Fibroblast of lung (primary cell): ENCODE measurements at regions not wholly inside any gene's neighbourhood (a gene's known extent, or its start where the extent isn't known, plus 50 kb on each side); places are given as distances from the start of the nearest gene placed in this dataset.

Source experiments
- DNase-seq, 2 donors: peaks; one replicate each; pipeline versions ENCODE4 v3.0.0 to v3.0.0-alpha.2; 2010; ENCODE audit warnings: low read depth in 2 of 2
- H2AFZ ChIP-seq: 2 replicates; pipeline ENCODE4 v1.5.1; 2012; ENCODE audit warnings: low read length, control low read depth, inconsistent platforms
- H3K27ac ChIP-seq: 2 replicates; pipeline ENCODE4 v1.5.1; 2011; ENCODE audit warnings: low read length, control low read depth; ENCODE audit not compliant: insufficient read depth
- H3K27me3 ChIP-seq: 2 replicates; pipeline ENCODE4 v1.5.1; 2011; ENCODE audit warnings: mild to moderate bottlenecking, low read length; ENCODE audit not compliant: control insufficient read depth, insufficient read depth
- H3K36me3 ChIP-seq: 2 replicates; pipeline ENCODE4 v1.5.1; 2011; ENCODE audit warnings: low read length; ENCODE audit not compliant: control insufficient read depth, insufficient read depth
- H3K4me1 ChIP-seq: 2 replicates; pipeline ENCODE4 v1.5.1; 2011; ENCODE audit warnings: low read length; ENCODE audit not compliant: control insufficient read depth, insufficient read depth; ENCODE audit errors: extremely low read depth
- H3K4me2 ChIP-seq: 2 replicates; pipeline ENCODE4 v1.5.1; 2011; ENCODE audit warnings: low read length, control low read depth; ENCODE audit not compliant: insufficient read depth; ENCODE audit errors: extremely low read depth
- H3K4me3 ChIP-seq, 4 experiments: fragments of 200-600 bp in 1 of 4; sonication (generic) in 1 of 4; replicated peaks in 1 of 4; 2 replicates each; pipeline ENCODE4 v1.5.1; 2011 to 2016; ENCODE audit warnings: low read length in 4 of 4, low read depth in 3 of 4, mild to moderate bottlenecking in 3 of 4, control low read depth in 2 of 4, inconsistent platforms in 1 of 4, mixed read lengths in 1 of 4; ENCODE audit not compliant: insufficient read depth in 1 of 4; ENCODE audit errors: control extremely low read depth in 1 of 4
- H3K79me2 ChIP-seq: 2 replicates; pipeline ENCODE4 v1.5.1; 2012; ENCODE audit warnings: mild to moderate bottlenecking, low read length, inconsistent platforms; ENCODE audit not compliant: control insufficient read depth, insufficient read depth
- H3K9ac ChIP-seq: 2 replicates; pipeline ENCODE4 v1.5.1; 2011; ENCODE audit warnings: mild to moderate bottlenecking, low read length, control low read depth; ENCODE audit not compliant: insufficient read depth
- H3K9me3 ChIP-seq: 2 replicates; pipeline ENCODE4 v1.5.1; 2012; ENCODE audit warnings: low read depth, low read length; ENCODE audit not compliant: control insufficient read depth, insufficient read depth
- H4K20me1 ChIP-seq: 2 replicates; pipeline ENCODE4 v1.5.1; 2011; ENCODE audit warnings: low read length; ENCODE audit not compliant: control insufficient read depth, insufficient read depth; ENCODE audit errors: extremely low read depth
- EZH2 ChIP-seq: IDR thresholded peaks from 2 replicates; pipeline ENCODE4 v1.5.1; 2012; ENCODE audit warnings: low read length, control low read depth, mild to moderate bottlenecking; ENCODE audit errors: missing control alignments
- TF ChIP-seq, protein P1 (sequence below), 2 donors: IDR thresholded peaks in 1 of 2; conservative IDR thresholded peaks in 1 of 2; 1 replicate in 1 of 2; 2 replicates in 1 of 2; pipeline ENCODE4 v1.5.1; 2011 to 2012; ENCODE audit warnings: low read length in 2 of 2, control low read depth in 1 of 2, inconsistent platforms in 1 of 2, low read depth in 1 of 2, mild to moderate bottlenecking in 1 of 2

DNA sequence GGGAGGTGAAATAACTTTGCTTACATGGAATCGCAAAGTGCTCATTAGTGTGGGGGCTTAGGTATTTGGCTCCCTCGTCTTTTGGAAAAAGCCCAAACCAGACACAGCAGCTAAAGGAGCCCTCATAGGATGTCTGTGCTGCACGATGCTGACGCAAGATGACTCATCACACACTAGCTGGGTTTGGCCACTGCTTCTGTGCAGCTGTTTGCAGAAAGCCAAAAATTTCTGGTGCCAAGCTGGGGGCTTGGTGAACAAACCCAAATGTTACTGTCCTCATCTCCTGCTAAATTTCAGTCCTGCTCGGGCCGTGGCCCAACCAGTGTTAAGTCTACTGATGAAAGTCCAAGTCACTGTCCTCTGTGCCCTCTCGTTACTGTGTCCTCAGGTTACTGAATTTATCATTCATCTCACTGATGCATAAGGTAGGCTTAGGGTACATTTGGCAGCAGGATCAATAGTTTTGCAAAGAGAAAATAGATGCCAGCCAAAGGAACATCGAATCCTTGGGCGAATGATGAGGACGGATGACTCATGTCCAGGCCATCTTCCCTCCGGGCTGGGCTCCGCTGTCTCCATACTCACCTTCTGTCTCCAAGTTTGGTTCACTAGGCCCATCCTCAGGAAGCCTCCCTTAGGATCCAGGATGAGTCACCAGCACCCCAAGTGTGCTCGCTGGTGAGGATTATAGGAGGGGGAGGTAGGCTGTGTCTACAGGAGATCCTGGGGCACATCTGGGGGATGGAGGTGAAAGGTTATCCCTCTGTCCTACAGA lies 177.7 kb downstream of the ADSS2 start:
- peak; percentile 99 to 100 for DNase-seq
- Histone ChIP-seq H4K20me1 (no peaks in the 10 kb centered on the region), H3K27me3 (no peaks in the 10 kb centered on the region), H3K4me2 (peak overlapping the region; percentile 95), H2AFZ (peak overlapping the region; percentile 27), H3K4me3 (peak overlapping the region; percentile 14 to 49 (median 32)), H3K9me3 (no peaks in the 10 kb centered on the region), H3K36me3 (no peaks in the 10 kb centered on the region), H3K79me2 (no peaks in the 10 kb centered on the region), H3K9ac (no peak overlapping the region), H3K27ac (peak overlapping the region; percentile 77), H3K4me1 (peaks cover 8% of the 10 kb centered on the region)
- TF ChIP-seq EZH2 = no peak
- TF ChIP-seq, protein P1, sequence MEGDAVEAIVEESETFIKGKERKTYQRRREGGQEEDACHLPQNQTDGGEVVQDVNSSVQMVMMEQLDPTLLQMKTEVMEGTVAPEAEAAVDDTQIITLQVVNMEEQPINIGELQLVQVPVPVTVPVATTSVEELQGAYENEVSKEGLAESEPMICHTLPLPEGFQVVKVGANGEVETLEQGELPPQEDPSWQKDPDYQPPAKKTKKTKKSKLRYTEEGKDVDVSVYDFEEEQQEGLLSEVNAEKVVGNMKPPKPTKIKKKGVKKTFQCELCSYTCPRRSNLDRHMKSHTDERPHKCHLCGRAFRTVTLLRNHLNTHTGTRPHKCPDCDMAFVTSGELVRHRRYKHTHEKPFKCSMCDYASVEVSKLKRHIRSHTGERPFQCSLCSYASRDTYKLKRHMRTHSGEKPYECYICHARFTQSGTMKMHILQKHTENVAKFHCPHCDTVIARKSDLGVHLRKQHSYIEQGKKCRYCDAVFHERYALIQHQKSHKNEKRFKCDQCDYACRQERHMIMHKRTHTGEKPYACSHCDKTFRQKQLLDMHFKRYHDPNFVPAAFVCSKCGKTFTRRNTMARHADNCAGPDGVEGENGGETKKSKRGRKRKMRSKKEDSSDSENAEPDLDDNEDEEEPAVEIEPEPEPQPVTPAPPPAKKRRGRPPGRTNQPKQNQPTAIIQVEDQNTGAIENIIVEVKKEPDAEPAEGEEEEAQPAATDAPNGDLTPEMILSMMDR (conservative IDR thresholded peaks at IDR 0.05 in 1 of 2, IDR thresholded peaks at IDR 0.05 in 1 of 2; ENCODE audit: low read depth in 1 of 2, low read length in 2 of 2) = no peak

DNA sequence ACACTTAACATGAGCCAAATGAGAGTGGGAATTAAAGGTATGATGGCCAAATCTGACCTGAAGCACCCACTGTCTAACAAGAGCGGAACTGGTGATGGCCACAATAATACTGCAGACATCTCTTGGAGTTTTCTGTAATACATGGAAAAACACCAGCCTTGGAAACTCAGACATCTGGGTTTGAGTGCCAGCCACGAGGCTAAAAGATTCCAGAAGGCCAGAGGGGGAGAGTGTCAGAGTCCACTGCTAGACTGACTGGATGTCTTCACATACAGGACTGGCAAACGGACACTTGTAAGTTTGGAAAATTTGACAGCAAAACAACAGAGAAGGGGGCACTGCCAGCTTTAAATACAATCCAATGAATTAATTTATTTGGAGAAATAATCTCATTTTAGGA lies 175.1 kb downstream of the ADSS2 start:
- Histone ChIP-seq H3K79me2 (no peaks in the 10 kb centered on the region), H3K9me3 (no peaks in the 10 kb centered on the region), H4K20me1 (no peaks in the 10 kb centered on the region), H3K4me1 (peaks cover 8% of the 10 kb centered on the region), H3K27ac (no peak overlapping the region), H3K4me3 (no peak overlapping the region), H3K36me3 (no peaks in the 10 kb centered on the region), H2AFZ (no peak overlapping the region), H3K4me2 (no peak overlapping the region), H3K9ac (no peak overlapping the region), H3K27me3 (no peaks in the 10 kb centered on the region)
- TF ChIP-seq, protein P1 (conservative IDR thresholded peaks at IDR 0.05 in 1 of 2, IDR thresholded peaks at IDR 0.05 in 1 of 2; ENCODE audit: low read depth in 1 of 2, low read length in 2 of 2) = no peak
- TF ChIP-seq EZH2 = no peak
- no peak for DNase-seq

DNA sequence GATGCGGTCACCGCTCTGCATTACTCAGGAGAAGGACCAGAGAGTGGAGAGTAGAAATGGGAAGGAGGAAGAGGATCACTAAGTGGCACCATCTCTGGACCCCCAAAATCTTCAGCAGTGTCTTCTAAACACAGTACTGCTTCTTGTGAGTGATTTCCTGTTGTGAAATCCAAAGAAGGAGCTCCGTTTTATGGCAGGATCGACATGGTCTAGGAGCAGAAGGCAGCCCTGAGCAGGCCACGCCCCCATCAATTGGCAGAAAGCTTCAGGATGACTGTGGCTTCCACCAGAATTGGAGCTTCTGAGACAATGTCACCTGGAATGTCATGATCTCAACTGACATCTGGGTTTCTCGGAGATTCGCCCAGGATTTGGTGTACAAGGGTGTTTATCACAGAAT lies 171.5 kb downstream of the ADSS2 start:
- H3K9ac ChIP-seq = no peak overlapping the region
- DNase-seq = peak in 1 of 2 donors; percentile 17
- TF ChIP-seq EZH2 = no peak
- TF ChIP-seq, protein P1 (conservative IDR thresholded peaks at IDR 0.05 in 1 of 2, IDR thresholded peaks at IDR 0.05 in 1 of 2; ENCODE audit: low read depth in 1 of 2, low read length in 2 of 2) = no peak

More for the DNA sequence above, 171.5 kb downstream of the ADSS2 start:
- no peaks in the 10 kb centered on the region for H3K79me2 ChIP-seq
- H4K20me1 ChIP-seq = no peaks in the 10 kb centered on the region
- no peak overlapping the region for H3K4me2 ChIP-seq
- H3K27ac ChIP-seq = no peak overlapping the region
- H3K9me3 ChIP-seq = no peaks in the 10 kb centered on the region
- no peaks in the 10 kb centered on the region for H3K36me3 ChIP-seq
- H3K4me3 ChIP-seq = no peak overlapping the region
- peaks cover 3% of the 10 kb centered on the region for H3K27me3 ChIP-seq
- no peaks in the 10 kb centered on the region for H3K4me1 ChIP-seq
- no peak overlapping the region for H2AFZ ChIP-seq
